ENCODE measurements at regions not wholly inside any gene's neighbourhood (a gene's known extent, or its start where the extent isn't known, plus 50 kb on each side); places are given as distances from the start of the nearest gene placed in this dataset.

DNA sequence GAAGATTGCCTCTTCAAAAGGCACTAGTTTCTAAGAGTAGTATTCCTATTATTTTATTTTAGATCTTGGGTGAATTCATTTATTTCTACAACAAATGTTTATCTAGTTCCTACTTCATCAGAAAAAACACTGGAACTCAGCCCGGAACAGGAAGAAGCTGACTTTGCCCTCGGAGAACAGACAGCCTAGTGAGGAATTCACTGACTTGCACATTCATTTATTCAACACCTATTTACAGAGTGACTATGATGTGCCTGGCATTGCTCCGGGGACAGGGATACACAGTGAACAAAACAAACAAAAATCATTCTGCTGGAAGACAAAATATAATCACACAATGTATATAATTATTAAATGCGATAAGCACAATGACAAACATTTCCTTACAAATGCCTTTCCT, 54.4 kb upstream of the SDK1 start:
- TF ChIP-seq, protein P1, sequence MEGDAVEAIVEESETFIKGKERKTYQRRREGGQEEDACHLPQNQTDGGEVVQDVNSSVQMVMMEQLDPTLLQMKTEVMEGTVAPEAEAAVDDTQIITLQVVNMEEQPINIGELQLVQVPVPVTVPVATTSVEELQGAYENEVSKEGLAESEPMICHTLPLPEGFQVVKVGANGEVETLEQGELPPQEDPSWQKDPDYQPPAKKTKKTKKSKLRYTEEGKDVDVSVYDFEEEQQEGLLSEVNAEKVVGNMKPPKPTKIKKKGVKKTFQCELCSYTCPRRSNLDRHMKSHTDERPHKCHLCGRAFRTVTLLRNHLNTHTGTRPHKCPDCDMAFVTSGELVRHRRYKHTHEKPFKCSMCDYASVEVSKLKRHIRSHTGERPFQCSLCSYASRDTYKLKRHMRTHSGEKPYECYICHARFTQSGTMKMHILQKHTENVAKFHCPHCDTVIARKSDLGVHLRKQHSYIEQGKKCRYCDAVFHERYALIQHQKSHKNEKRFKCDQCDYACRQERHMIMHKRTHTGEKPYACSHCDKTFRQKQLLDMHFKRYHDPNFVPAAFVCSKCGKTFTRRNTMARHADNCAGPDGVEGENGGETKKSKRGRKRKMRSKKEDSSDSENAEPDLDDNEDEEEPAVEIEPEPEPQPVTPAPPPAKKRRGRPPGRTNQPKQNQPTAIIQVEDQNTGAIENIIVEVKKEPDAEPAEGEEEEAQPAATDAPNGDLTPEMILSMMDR (IDR thresholded peaks at IDR 0.05) = no peak
- TF ChIP-seq EP300 (IDR thresholded peaks at IDR 0.05; ENCODE audit: low read depth) = no peak
